NCI-H2227 (cell line): ENCODE measurements at regions not wholly inside any gene's neighbourhood (a gene's known extent, or its start where the extent isn't known, plus 50 kb on each side); places are given as distances from the start of the nearest gene placed in this dataset.
"Not testable (repeated sequence)": the region's sequence is repeated elsewhere in the genome, so short reads cannot be mapped to it uniquely, and the experiment has no call there.

Source experiments
- DNase-seq: peaks from one replicate; lab custom pipeline; 2025; ENCODE audit not compliant: unreplicated experiment; lab: John Stamatoyannopoulos, UW

- DNase-seq: not testable (repeated sequence)
Observed at GRCh38 chr9:78172610-78173009, 63.3 kb upstream of the CEP78 start.

GRCh38 chr9:78171651-78172050 lies 64.2 kb upstream of the CEP78 start:
- DNase-seq: no peak

DNA sequence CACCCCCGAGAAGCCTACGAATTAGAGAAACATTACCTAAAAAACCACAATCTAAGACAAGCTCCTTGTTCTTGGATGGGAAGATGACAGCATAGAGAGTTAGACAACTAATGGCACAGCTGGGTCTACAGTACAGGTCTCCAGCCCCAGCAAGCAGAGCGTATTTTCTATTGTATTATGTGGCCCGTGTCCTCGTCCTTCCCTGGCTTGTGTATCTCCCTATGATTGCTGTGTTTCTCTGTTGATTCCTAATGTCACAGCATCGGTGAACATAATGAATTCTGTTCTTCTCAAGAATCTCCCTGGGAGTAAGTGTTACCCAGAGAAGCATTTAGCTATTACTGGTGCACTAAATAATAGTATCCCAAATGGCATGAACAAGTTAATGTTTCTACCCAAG lies 66.8 kb upstream of the CEP78 start:
- no peak for DNase-seq

DNA sequence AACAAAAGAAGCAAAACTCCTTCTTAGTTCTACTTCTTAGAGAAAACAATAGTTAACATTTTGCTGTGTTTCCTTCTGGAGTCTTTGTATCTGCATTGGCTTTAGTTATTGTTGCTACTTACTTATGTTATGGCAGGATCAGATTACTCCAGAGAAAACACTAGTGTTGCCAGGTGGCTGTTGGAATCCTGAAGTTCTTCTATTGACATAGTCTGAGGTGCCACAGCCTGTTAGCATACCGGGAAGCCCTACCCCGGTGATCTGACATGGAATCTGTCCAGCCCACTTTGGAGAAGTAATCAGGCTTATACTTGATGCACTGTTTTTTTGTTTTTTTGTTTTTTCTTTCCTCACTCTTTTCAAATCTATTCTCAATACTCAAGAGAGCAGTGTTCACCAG lies 68.5 kb upstream of the CEP78 start:
- DNase-seq: no peak

DNA sequence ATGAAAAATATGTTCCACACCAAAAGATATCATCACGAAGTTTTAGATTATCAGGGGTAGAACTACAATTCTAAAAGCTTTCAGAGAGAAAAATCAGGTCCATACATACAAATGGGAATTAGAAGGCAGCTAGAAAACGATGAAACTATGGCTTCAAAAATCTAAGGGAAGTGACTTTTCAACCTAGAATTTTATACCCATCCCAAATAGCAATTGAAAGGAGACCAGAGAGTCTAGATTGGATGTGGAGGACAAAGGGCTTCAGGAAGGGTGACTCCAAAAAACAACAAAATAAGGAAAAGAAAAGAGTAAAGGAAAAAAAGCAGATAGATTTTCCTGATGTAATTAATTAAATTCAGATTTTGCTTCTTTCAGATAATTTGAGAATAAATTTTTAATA lies 72.0 kb upstream of the CEP78 start:
- no peak for DNase-seq

DNA sequence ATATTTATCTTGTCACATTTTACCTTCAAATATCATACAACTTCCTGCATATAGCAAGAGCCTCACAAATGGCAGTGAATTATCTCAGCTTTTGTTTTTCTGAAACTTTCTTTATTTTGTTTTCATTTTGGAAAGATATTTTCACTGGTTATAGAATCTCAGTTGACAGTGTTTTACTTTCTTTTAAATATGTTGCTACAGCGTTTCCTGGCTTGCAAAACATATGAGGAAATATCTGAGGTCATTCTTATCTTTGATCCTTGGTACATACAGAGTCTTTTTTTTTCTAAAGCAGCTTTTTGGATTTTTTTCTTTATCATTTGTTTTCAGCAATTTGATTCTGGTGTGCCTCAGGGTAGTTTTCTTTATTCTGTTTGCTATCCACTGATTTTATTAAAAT lies 77.6 kb upstream of the CEP78 start:
- DNase-seq: no peak

DNA sequence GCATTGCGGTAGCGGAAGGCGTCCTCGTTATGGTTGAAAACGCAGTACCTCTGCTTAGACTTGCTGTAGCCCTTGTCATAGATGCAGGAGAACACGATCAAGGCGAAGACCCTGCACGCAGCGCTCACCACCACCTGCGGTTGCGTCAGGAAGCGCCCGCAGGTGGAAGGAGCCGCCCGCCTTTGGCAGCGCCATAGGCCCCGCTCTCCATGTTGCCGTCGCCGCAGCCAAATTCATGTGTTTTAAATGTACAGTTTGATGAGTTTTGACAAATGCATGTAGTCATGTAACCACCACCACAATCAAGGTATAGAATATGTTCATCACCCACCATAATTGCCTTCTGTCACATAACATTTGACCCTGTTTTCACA lies 84.9 kb upstream of the CEP78 start:
- DNase-seq: no peak

DNA sequence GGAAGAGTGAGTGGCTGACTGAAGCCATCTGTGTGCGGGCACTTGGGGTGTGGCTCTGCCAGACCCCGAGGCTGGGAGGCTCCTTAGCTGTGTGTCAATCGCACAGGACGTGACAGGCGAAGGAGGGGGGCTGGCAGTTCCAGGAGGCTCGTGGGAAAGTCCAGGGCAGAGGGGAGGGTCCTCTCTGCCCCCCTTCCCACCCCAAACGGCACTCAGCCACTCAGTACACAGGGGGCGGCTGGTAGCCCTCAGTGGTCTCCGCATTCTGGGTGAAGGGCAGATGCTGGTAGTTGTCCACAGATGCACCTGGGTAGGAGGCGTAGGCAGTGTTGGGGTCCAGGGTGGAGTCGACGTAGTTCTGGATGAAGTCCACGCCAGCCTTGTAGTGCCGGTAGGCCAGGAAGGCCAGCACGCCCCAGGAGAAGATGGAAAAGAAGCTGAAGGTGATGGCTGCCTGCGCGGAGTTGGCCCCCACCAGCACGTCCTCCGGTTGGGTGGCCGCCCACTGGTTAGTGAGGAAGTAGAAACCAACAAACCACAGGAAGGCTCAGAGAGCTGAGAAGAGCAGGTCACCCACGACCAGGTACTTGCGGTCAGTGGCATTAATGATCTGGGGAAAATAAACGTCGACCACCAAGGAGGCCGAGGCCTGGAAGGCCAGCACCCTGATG lies 85.4 kb upstream of the CEP78 start:
- DNase-seq: no peak

- DNase-seq: no peak
Observed at GRCh38 chr9:78149702-78150291, 86.1 kb upstream of the CEP78 start.

- DNase-seq: no peak
Observed at GRCh38 chr9:78146241-78146640, 89.6 kb upstream of the CEP78 start.

- DNase-seq: no peak
Observed at GRCh38 chr9:78144663-78145377, 91.1 kb upstream of the CEP78 start.

DNA sequence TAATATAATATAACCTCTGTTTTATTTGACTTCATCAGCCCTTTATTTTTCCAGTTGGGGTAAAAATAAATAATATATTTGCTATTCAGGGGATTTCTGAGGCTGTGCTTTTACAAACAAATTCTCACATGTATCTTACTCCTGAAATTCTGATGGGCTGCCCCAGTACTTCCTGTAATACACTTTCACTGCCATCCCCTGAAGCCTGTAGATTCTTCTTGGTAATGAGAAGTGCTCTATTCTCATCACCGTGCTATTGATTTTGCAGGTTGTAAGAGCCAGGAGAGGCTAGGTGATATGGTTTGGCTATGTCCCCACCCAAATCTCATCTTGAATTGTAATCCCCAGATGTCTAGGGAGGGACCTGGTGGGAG lies 91.9 kb upstream of the CEP78 start:
- no peak for DNase-seq

DNA sequence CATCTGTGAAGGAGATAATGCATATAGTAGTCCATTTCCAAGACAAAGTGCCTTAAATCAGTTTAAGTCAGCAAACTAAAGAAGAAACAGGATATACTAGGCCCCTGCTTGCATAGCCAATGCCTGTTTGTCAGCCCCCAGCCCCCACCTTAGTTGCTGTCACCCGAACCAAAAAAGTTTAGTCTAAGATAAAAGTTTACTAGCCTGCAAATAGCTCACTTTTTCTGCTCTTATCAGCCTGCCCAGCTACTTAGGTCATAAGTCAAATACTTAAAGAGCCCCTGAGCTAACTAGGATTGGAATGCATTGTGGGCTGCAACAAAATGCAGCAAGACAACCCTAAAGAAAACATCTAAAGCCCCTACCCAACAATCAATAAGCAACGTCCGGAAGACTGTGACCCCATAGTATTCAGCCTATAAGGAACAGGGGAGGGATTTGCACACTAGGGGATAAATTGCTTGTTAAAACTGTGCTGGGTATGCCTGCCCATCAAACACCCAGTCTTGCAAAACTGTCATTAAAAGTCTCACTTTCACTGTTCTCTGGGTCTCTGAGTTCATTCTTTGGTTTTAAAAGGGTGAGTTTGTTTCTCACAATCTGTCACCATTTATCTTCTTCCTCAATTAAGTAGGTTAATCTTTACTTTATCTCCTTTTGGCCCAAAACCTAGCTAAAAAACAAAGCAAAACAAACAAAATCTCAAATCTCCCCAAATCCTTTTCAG lies 92.4 kb upstream of the CEP78 start:
- no peak for DNase-seq

DNA sequence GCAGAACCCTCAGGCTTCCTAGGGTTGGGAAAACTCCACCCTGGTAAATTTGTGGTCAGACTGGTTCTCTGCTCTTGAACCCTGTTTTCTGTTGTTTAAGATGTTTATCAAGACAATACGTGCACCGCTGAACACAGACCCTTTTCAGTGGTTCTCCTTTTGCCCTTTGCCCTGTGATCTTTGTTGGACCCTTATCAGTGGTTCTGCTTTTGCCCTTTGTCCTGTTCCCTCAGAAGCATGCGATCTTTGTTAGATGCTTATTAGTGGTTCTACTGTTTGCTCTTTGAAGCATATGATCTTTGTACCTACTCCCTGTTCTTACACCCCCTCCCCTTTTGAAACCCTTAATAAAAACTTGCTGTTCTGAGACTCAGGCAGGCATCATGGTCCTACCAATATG lies 93.6 kb upstream of the CEP78 start:
- not testable (repeated sequence) for DNase-seq

GRCh38 chr9:78133751-78134150 lies 102.1 kb upstream of the CEP78 start:
- no peak for DNase-seq

DNA sequence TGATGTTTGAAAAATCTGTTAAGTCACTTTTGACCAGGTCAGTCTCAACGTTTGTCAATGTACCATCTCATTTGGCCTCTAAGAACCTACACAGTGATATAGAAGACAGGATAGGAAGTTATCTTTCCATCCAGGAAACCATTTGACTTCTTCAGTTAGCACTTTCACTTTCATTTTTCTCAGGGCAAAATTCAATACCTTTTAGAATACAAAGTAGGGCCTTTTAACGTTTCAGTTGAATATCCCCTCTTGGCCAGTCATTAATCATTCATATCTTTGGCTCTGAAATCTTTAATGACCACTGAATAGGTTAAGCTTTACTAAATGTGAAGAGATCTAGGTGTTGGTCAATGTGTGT lies 101.1 kb upstream of the GNAQ start:
- no peak for DNase-seq

- DNase-seq: no peak
Observed at GRCh38 chr9:78131969-78132700, 100.5 kb upstream of the GNAQ start.

- DNase-seq: no peak
Observed at GRCh38 chr9:78130853-78131252, 99.2 kb upstream of the GNAQ start.

- no peak for DNase-seq
Observed at GRCh38 chr9:78130004-78130403, 98.4 kb upstream of the GNAQ start.

DNA sequence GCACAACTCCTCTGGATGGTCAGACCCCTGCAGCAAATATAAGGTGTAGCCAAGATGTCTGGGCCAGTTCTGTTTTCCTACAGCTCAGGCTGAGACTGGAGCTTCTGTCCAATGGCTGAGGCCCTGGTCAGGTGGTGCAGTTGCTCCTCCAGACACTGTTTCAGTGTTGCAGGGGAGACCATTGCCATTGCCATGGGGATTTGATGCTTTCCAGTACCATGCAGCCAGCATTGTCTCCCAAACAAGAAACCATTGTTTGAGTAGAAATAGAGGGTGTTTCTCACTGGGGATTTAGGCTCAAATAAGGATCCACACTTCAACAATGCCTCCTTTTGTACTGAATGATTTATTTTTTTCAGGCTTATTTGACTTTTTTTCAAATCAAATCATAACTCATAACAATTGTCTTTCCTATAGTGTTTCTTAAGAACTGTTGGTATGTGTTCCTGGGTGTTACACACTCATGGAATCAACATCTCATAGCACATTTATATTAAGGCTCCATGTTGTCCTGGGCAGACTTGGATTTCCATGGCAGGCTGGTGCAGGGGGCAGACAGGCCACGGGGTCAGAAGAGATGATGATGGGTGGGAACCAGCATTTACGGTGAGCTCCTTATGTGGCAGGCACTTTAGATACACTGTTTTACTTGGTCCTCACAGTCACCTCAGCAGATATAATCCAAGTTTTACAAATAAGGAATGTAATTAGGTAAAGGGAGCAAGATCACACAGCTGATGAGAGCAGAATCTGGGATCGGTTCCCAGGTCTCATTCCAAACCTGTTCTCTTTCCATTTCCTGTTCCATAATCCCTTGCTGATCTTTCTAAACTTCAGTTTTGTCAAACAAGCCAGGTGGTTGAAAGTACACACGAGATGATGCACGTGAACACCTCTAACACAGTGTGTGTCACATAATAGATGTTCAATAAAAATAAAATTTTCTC lies 95.9 kb upstream of the GNAQ start:
- no peak for DNase-seq
